Mammary epithelial cell (primary cell): ENCODE measurements at regions not wholly inside any gene's neighbourhood (a gene's known extent, or its start where the extent isn't known, plus 50 kb on each side); places are given as distances from the start of the nearest gene placed in this dataset.

Experiments used
- CTCF ChIP-seq, 2 donors: IDR thresholded peaks in 1 of 2; conservative IDR thresholded peaks in 1 of 2; 2 replicates each; pipeline ENCODE4 v1.5.1; 2011 to 2012; ENCODE audit warnings: inconsistent platforms in 2 of 2, low read length in 2 of 2, mild to moderate bottlenecking in 2 of 2, control low read depth in 1 of 2, low read depth in 1 of 2; ENCODE audit not compliant: insufficient read depth in 1 of 2; ENCODE audit errors: extremely low read depth in 1 of 2
- EZH2 ChIP-seq: IDR thresholded peaks from 2 replicates; pipeline ENCODE4 v1.6.1; 2012; ENCODE audit warnings: low read length, inconsistent platforms, borderline replicate concordance

- TF ChIP-seq CTCF (conservative IDR thresholded peaks at IDR 0.05 in 1 of 2, IDR thresholded peaks at IDR 0.05 in 1 of 2; ENCODE audit: extremely low read depth in 1 of 2, insufficient read depth in 1 of 2, low read depth in 1 of 2, low read length in 2 of 2): no peak
- no peak for TF ChIP-seq EZH2
Measured at GRCh38 chr12:131381716-131382430, 329.0 kb upstream of the SFSWAP start.
